A673 (cell line): ENCODE measurements at regions not wholly inside any gene's neighbourhood (a gene's known extent, or its start where the extent isn't known, plus 50 kb on each side); places are given as distances from the start of the nearest gene placed in this dataset.

Experiments used
- CTCF ChIP-seq: fragments of 300-800, 200-600 bp; sonication (generic); conservative IDR thresholded peaks from 2 replicates; pipeline ENCODE4 v1.5.1; 2017; ENCODE audit warnings: low read depth, mild to moderate bottlenecking, antibody characterized with exemption, low read length, moderate library complexity, mixed read lengths
- EZH2 ChIP-seq: fragments of 200-600 bp; sonication (generic); IDR thresholded peaks from 2 replicates; pipeline ENCODE4 v1.6.1; 2017; ENCODE audit warnings: borderline replicate concordance, low read depth, mild to moderate bottlenecking, mixed read lengths, antibody characterized with exemption, low read length; ENCODE audit not compliant: poor library complexity, severe bottlenecking

DNA sequence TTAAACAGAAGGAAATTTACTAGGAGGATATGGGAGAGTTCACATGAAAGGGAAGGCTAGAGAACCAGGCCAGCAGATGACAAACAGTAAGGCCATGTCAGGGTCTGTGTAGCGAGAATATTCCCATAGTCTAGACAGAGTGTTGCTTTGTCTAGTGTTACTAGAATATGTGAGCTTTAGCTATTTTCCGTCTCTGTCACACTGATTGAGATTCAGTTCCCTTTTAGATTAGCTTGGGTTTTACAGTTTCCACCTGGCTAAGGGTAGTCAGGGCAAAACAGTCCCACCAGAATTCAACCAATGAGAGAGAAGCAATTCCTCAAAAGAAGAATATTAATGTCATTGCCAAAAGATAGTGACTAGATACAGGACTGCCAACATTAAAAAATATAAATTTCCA lies 82.8 kb upstream of the MDM1 start:
- TF ChIP-seq CTCF (no peak), EZH2 (no peak)
